ENCODE measurements at regions not wholly inside any gene's neighbourhood (a gene's known extent, or its start where the extent isn't known, plus 50 kb on each side); places are given as distances from the start of the nearest gene placed in this dataset.

- Histone ChIP-seq H3K9ac (ENCODE audit: insufficient read depth, low read depth, low read length) (no peak overlapping the region), H3K4me3 (replicated peaks in 1 of 3; ENCODE audit: insufficient read depth in 1 of 3, low read depth in 2 of 3, low read length in 3 of 3) (no peak overlapping the region), H3K4me2 (ENCODE audit: low read depth, low read length) (no peak overlapping the region), H3K9me3 (ENCODE audit: low read length) (no peaks in the 10 kb centered on the region), H3K79me2 (ENCODE audit: insufficient read depth, low read length) (no peaks in the 10 kb centered on the region), H3K4me1 (ENCODE audit: insufficient read depth, low read length) (peaks cover 40% of the 10 kb centered on the region), H2AFZ (ENCODE audit: low read length) (no peak overlapping the region), H3K36me3 (replicated peaks in 1 of 2; ENCODE audit: control insufficient read depth in 1 of 2, insufficient read depth in 2 of 2, low read length in 2 of 2) (no peaks in the 10 kb centered on the region), H3K27ac (ENCODE audit: extremely low read length, insufficient read depth, low read length) (no peak overlapping the region), H3K27me3 (ENCODE audit: control insufficient read depth in 1 of 2, insufficient read depth in 2 of 2, low read length in 2 of 2) (no peaks in the 10 kb centered on the region), H4K20me1 (ENCODE audit: insufficient read depth, low read length) (no peaks in the 10 kb centered on the region)
- ChIA-PET CTCF (ENCODE audit: low intra/inter-chr PET ratio, low total read pairs) (no interaction called here), POLR2A (no interaction called here)
- TF ChIP-seq IRF1 (CRISPR knock-in tag; IDR thresholded peaks at IDR 0.05; ENCODE audit: low read depth), result no peak
- no peak for TF ChIP-seq NFRKB (IDR thresholded peaks at IDR 0.05)
- TF ChIP-seq ZNF83 (CRISPR knock-in tag; IDR thresholded peaks at IDR 0.05; ENCODE audit: borderline replicate concordance), result no peak
- TF ChIP-seq CEBPB (IDR thresholded peaks at IDR 0.05; ENCODE audit: borderline replicate concordance, low read depth, low read length), result 0 out of 2 replicates have a peak, but pooled peaks have one; percentile 38
- 73% methylated on average over 4 of the region's 4 CpGs for WGBS (ENCODE audit: low lambda C conversion rate)
- no peak for DNase-seq (ENCODE audit: low spot score)
- intact Hi-C loops (cut with micrococcal nuclease; ENCODE audit: unreplicated experiment) (no loop called here), in situ Hi-C loops (cut with HindIII; ENCODE audit: extremely low pct_ligation_motif_present, low pct_unique_long_range_greater_than_20kb) (no loop called here)
- no TSS peak for BruUV-seq (replicated peaks)
- no peak for FAIRE-seq
- ATAC-seq, result no peak
Measured at GRCh38 chr2:215775106-215775505, 238.2 kb downstream of the MREG start.

DNA sequence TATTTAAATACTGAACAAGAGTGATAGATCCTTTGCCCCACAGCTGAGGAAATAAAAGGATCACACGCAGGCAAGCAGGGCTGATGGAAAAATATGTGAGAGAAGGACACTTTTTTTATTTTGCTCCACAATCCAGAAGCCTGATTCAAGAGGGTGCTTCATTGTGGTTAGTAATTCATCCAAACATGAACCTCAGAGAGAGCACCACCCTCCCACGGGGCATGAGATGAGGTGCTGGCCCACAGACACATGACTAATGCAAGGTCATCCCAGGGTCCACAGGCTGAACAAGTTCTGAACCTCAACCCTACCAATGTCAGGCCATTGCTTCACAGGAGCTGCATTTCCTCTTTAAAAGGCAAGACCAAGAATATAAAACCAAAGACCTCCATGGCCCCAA, 239.6 kb downstream of the MREG start:
- ChIA-PET POLR2A (interaction anchor here (2.9 kb wide), 1 partner anchor 24 kb away, joined by 12 read pairs; no protein-coding TSS in a partner anchor), CTCF (ENCODE audit: low intra/inter-chr PET ratio, low total read pairs) (no interaction called here)
- Histone ChIP-seq H3K79me2 (ENCODE audit: insufficient read depth, low read length) (no peaks in the 10 kb centered on the region), H3K4me2 (ENCODE audit: low read depth, low read length) (no peak overlapping the region), H3K9me3 (ENCODE audit: low read length) (no peaks in the 10 kb centered on the region), H3K9ac (ENCODE audit: insufficient read depth, low read depth, low read length) (no peak overlapping the region), H2AFZ (ENCODE audit: low read length) (no peak overlapping the region), H3K27me3 (ENCODE audit: control insufficient read depth in 1 of 2, insufficient read depth in 2 of 2, low read length in 2 of 2) (no peaks in the 10 kb centered on the region), H3K4me1 (ENCODE audit: insufficient read depth, low read length) (peaks cover 45% of the 10 kb centered on the region), H3K27ac (ENCODE audit: extremely low read length, insufficient read depth, low read length) (no peak overlapping the region), H3K4me3 (replicated peaks in 1 of 3; ENCODE audit: insufficient read depth in 1 of 3, low read depth in 2 of 3, low read length in 3 of 3) (no peak overlapping the region), H4K20me1 (ENCODE audit: insufficient read depth, low read length) (no peaks in the 10 kb centered on the region), H3K36me3 (replicated peaks in 1 of 2; ENCODE audit: control insufficient read depth in 1 of 2, insufficient read depth in 2 of 2, low read length in 2 of 2) (no peaks in the 10 kb centered on the region)
- 57% methylated on average over 2 of the region's 2 CpGs for WGBS (ENCODE audit: low lambda C conversion rate)
- ATAC-seq (peak; percentile 73), DNase-seq (ENCODE audit: low spot score) (peak; percentile 41), FAIRE-seq (no peak)
- BruUV-seq (replicated peaks), result no TSS peak
- intact Hi-C loops (cut with micrococcal nuclease; ENCODE audit: unreplicated experiment), result no loop called here
- in situ Hi-C loops (cut with HindIII; ENCODE audit: extremely low pct_ligation_motif_present, low pct_unique_long_range_greater_than_20kb), result no loop called here
- no peak for TF ChIP-seq ZFP62 (CRISPR knock-in tag; IDR thresholded peaks at IDR 0.05)
- TF ChIP-seq, protein P1, sequence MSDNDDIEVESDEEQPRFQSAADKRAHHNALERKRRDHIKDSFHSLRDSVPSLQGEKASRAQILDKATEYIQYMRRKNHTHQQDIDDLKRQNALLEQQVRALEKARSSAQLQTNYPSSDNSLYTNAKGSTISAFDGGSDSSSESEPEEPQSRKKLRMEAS (IDR thresholded peaks at IDR 0.05), result peak; percentile 18; the same call in 1 of the 2 replicates
- no peak for TF ChIP-seq FOXJ3 (CRISPR knock-in tag; IDR thresholded peaks at IDR 0.05; ENCODE audit: borderline replicate concordance)
- no peak for TF ChIP-seq PCBP2 (optimal IDR thresholded peaks at IDR 0.05; ENCODE audit: low read depth, low read length, poor library complexity, severe bottlenecking)
- TF ChIP-seq ASH2L (IDR thresholded peaks at IDR 0.05; ENCODE audit: insufficient read length, low read depth, low read length), result no peak
- no peak for TF ChIP-seq ZMAT5 (CRISPR knock-in tag; IDR thresholded peaks at IDR 0.05; ENCODE audit: borderline replicate concordance, low read depth)
- TF ChIP-seq POGZ (CRISPR knock-in tag; IDR thresholded peaks at IDR 0.05), result peak; percentile 87
- no peak for TF ChIP-seq ZNF264 (CRISPR knock-in tag; IDR thresholded peaks at IDR 0.05)
- TF ChIP-seq JDP2 (CRISPR knock-in tag; IDR thresholded peaks at IDR 0.05; ENCODE audit: borderline replicate concordance), result no peak
- no peak for TF ChIP-seq ZNF674 (CRISPR knock-in tag; IDR thresholded peaks at IDR 0.05; ENCODE audit: low read depth)
- no peak for TF ChIP-seq SRF (IDR thresholded peaks at IDR 0.05; ENCODE audit: low read depth, low read length)
- no peak for TF ChIP-seq CENPT (CRISPR knock-in tag; IDR thresholded peaks at IDR 0.05; ENCODE audit: low read depth)
- TF ChIP-seq CBX2 (IDR thresholded peaks at IDR 0.05; ENCODE audit: low read depth, low read length), result no peak
- TF ChIP-seq CBX2 (CRISPR knock-in tag; IDR thresholded peaks at IDR 0.05; ENCODE audit: low read depth), result no peak
- TF ChIP-seq BHLHE40 (IDR thresholded peaks at IDR 0.05; ENCODE audit: low read length), result no peak
- TF ChIP-seq ZNF414 (CRISPR knock-in tag; IDR thresholded peaks at IDR 0.05), result no peak

Measured in HepG2 (cell line).